Inflammatory macrophage treated with lipopolysaccharide for 1 hour (primary cell): ENCODE measurements at regions not wholly inside any gene's neighbourhood (a gene's known extent, or its start where the extent isn't known, plus 50 kb on each side); places are given as distances from the start of the nearest gene placed in this dataset.

ENCODE experiments used
- DNase-seq, 2 donors: peaks; one replicate each; pipeline ENCODE4 v3.0.0-alpha.2; 2020 to 2022

- no peak for DNase-seq
Measured at GRCh38 chr15:96415513-96416217, 85.2 kb downstream of the NR2F2 start.

- DNase-seq = no peak
Measured at GRCh38 chr15:96416218-96416933, 85.9 kb downstream of the NR2F2 start.

- DNase-seq = no peak
Measured at GRCh38 chr15:96416934-96417759, 86.6 kb downstream of the NR2F2 start.

GRCh38 chr15:96417760-96418130 lies 87.2 kb downstream of the NR2F2 start:
- no peak for DNase-seq

GRCh38 chr15:96418146-96418545 lies 87.6 kb downstream of the NR2F2 start:
- no peak for DNase-seq

GRCh38 chr15:96421178-96421601 lies 90.7 kb downstream of the NR2F2 start:
- DNase-seq = no peak

- DNase-seq = no peak
Measured at GRCh38 chr15:96422125-96422524, 91.6 kb downstream of the NR2F2 start.

GRCh38 chr15:96424674-96425073 lies 94.2 kb downstream of the NR2F2 start:
- no peak for DNase-seq

GRCh38 chr15:96428742-96429141 lies 98.2 kb downstream of the NR2F2 start:
- no peak for DNase-seq

GRCh38 chr15:96431786-96432185 lies 101.3 kb downstream of the NR2F2 start:
- DNase-seq = no peak

GRCh38 chr15:96435022-96435421 lies 104.5 kb downstream of the NR2F2 start:
- no peak for DNase-seq

- DNase-seq = no peak
Measured at GRCh38 chr15:96435841-96436240, 105.3 kb downstream of the NR2F2 start.

- no peak for DNase-seq
Measured at GRCh38 chr15:96440978-96441377, 110.5 kb downstream of the NR2F2 start.

GRCh38 chr15:96442076-96442475 lies 111.6 kb downstream of the NR2F2 start:
- DNase-seq = no peak

GRCh38 chr15:96444865-96445264 lies 114.4 kb downstream of the NR2F2 start:
- no peak for DNase-seq

GRCh38 chr15:96448923-96449322 lies 118.4 kb downstream of the NR2F2 start:
- no peak for DNase-seq

- no peak for DNase-seq
Measured at GRCh38 chr15:96457841-96458240, 127.3 kb downstream of the NR2F2 start.

GRCh38 chr15:96460106-96460505 lies 129.6 kb downstream of the NR2F2 start:
- no peak for DNase-seq

GRCh38 chr15:96462768-96463750 lies 132.6 kb downstream of the NR2F2 start:
- DNase-seq = no peak

- DNase-seq = no peak
Measured at GRCh38 chr15:96466389-96466947, 136.0 kb downstream of the NR2F2 start.

- no peak for DNase-seq
Measured at GRCh38 chr15:96468036-96468435, 137.5 kb downstream of the NR2F2 start.

- no peak for DNase-seq
Measured at GRCh38 chr15:96470681-96471310, 140.3 kb downstream of the NR2F2 start.
